ACC112 (cell line): ENCODE measurements at regions not wholly inside any gene's neighbourhood (a gene's known extent, or its start where the extent isn't known, plus 50 kb on each side); places are given as distances from the start of the nearest gene placed in this dataset.

Experiments used
- H2AFZ ChIP-seq: fragments of 200-600 bp; sonication (generic); one replicate; pipeline ENCODE4 v1.6.0; 2017; ENCODE audit warnings: antibody characterized with exemption, low read length; ENCODE audit not compliant: unreplicated experiment
- H3K27ac ChIP-seq: fragments of 200-600 bp; sonication (generic); 2 replicates; pipeline ENCODE4 v1.5.1; 2014; ENCODE audit warnings: low read depth, mild to moderate bottlenecking, antibody characterized with exemption, low read length, moderate library complexity
- H3K27me3 ChIP-seq: fragments of 200-600 bp; sonication (generic); 2 replicates; pipeline ENCODE4 v1.6.1; 2014; ENCODE audit warnings: mild to moderate bottlenecking, antibody characterized with exemption, low read length, moderate library complexity, mixed read lengths; ENCODE audit not compliant: insufficient read depth
- H3K36me3 ChIP-seq: fragments of 200-600 bp; sonication (generic); 2 replicates; pipeline ENCODE4 v1.6.1; 2016; ENCODE audit warnings: mild to moderate bottlenecking, antibody characterized with exemption, low read length, moderate library complexity, mixed read lengths; ENCODE audit not compliant: insufficient read depth
- H3K4me1 ChIP-seq: fragments of 200-600 bp; sonication (generic); one replicate; pipeline ENCODE4 v1.6.1; 2016; ENCODE audit warnings: low read length, mixed read lengths; ENCODE audit not compliant: insufficient read depth, unreplicated experiment, control insufficient read depth
- H3K4me3 ChIP-seq: fragments of 200-600 bp; sonication (generic); 2 replicates; pipeline ENCODE4 v1.5.1; 2014; ENCODE audit warnings: mild to moderate bottlenecking, low read depth, low read length
- H3K79me2 ChIP-seq: fragments of 200-600 bp; sonication (generic); one replicate; pipeline ENCODE4 v1.6.0; 2016; ENCODE audit warnings: low read length; ENCODE audit not compliant: control insufficient read depth, unreplicated experiment, insufficient read depth

- Histone ChIP-seq H3K4me3 (no peak overlapping the region), H3K79me2 (no peaks in the 10 kb centered on the region), H3K27ac (no peak overlapping the region), H3K36me3 (no peaks in the 10 kb centered on the region), H3K4me1 (no peaks in the 10 kb centered on the region), H2AFZ (no peak overlapping the region), H3K27me3 (no peaks in the 10 kb centered on the region)
Measured at GRCh38 chr1:208603721-208604120, 359.5 kb upstream of the PLXNA2 start.

DNA sequence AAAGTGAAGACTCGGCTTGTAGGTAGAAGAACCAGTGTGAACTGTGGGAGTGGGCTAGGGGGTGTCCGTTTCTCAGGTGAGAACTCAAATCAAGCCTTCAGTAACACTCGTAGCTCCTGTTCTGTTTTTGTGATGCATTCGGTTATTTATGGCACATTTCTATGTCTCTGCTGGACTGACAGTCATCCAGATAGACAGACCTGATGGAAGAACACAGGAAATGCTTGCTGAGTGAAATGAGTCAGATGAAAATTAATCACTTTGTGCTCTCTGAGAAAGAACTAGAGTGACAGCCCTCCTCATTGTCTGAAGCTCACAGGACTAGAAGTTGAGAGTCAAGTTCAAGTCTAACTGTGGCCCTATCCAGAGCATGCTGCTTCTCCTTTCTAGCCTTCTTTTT, 360.1 kb upstream of the PLXNA2 start:
- Histone ChIP-seq H3K4me3 (no peak overlapping the region), H3K4me1 (no peaks in the 10 kb centered on the region), H3K36me3 (no peaks in the 10 kb centered on the region), H3K27ac (no peak overlapping the region), H2AFZ (no peak overlapping the region), H3K27me3 (no peaks in the 10 kb centered on the region), H3K79me2 (no peaks in the 10 kb centered on the region)

GRCh38 chr1:208606959-208607358, 362.8 kb upstream of the PLXNA2 start:
- H2AFZ ChIP-seq = no peak overlapping the region
- H3K36me3 ChIP-seq = no peaks in the 10 kb centered on the region
- H3K27me3 ChIP-seq = no peaks in the 10 kb centered on the region
- H3K4me3 ChIP-seq = no peak overlapping the region
- no peaks in the 10 kb centered on the region for H3K4me1 ChIP-seq
- H3K79me2 ChIP-seq = no peaks in the 10 kb centered on the region
- no peak overlapping the region for H3K27ac ChIP-seq

DNA sequence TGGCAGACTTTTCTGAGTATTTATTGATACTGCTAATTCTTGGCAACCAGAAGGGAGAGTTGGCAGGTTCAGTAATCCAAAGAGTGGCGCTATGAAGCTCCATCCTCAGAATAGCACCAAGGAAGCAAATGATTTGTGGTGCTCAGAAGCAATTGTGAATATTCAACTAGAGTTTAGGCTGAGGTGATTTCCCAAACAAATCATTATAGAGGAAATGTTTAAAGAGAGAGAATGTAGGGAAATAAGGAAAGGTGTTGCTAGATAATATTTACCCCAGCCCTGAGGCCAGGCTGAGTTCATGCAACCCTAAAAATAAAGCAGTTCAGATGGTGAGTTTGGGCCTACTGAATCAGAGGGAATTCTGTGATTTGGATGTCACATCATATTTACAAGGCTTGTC, 363.4 kb upstream of the PLXNA2 start:
- no peaks in the 10 kb centered on the region for H3K79me2 ChIP-seq
- no peaks in the 10 kb centered on the region for H3K4me1 ChIP-seq
- no peak overlapping the region for H3K27ac ChIP-seq
- no peaks in the 10 kb centered on the region for H3K36me3 ChIP-seq
- H3K4me3 ChIP-seq = no peak overlapping the region
- no peak overlapping the region for H2AFZ ChIP-seq
- H3K27me3 ChIP-seq = no peaks in the 10 kb centered on the region

DNA sequence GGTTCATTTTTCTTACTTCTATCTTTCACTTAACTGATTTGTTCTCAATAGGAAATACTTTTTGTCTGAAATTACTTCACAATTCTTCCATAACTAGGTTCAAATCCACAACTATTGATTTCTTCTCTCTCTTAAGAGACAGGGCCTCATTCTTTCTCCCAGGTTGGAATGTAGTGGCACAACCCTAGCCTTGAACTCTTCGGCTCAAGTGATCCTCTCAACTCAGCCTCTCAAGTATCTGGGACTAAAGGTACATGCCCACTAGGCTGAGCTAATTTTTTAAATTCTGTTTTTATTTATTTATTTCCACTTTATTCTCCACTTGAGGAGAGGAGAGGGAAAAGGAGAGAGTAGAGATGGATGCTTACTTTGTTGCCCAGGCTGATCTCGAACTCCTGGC, 370.4 kb upstream of the PLXNA2 start:
- Histone ChIP-seq H2AFZ (no peak overlapping the region), H3K27me3 (no peaks in the 10 kb centered on the region), H3K27ac (no peak overlapping the region), H3K36me3 (no peaks in the 10 kb centered on the region), H3K4me1 (no peaks in the 10 kb centered on the region), H3K4me3 (no peak overlapping the region), H3K79me2 (no peaks in the 10 kb centered on the region)

GRCh38 chr1:208615371-208615770, 371.2 kb upstream of the PLXNA2 start:
- H3K4me3 ChIP-seq = no peak overlapping the region
- no peaks in the 10 kb centered on the region for H3K4me1 ChIP-seq
- H3K36me3 ChIP-seq = no peaks in the 10 kb centered on the region
- no peak overlapping the region for H3K27ac ChIP-seq
- no peaks in the 10 kb centered on the region for H3K27me3 ChIP-seq
- no peaks in the 10 kb centered on the region for H3K79me2 ChIP-seq
- no peak overlapping the region for H2AFZ ChIP-seq

GRCh38 chr1:208616776-208617175, 372.6 kb upstream of the PLXNA2 start:
- no peak overlapping the region for H3K4me3 ChIP-seq
- H3K4me1 ChIP-seq = no peaks in the 10 kb centered on the region
- H3K36me3 ChIP-seq = no peaks in the 10 kb centered on the region
- H2AFZ ChIP-seq = no peak overlapping the region
- H3K27ac ChIP-seq = no peak overlapping the region
- H3K27me3 ChIP-seq = no peaks in the 10 kb centered on the region
- no peaks in the 10 kb centered on the region for H3K79me2 ChIP-seq

DNA sequence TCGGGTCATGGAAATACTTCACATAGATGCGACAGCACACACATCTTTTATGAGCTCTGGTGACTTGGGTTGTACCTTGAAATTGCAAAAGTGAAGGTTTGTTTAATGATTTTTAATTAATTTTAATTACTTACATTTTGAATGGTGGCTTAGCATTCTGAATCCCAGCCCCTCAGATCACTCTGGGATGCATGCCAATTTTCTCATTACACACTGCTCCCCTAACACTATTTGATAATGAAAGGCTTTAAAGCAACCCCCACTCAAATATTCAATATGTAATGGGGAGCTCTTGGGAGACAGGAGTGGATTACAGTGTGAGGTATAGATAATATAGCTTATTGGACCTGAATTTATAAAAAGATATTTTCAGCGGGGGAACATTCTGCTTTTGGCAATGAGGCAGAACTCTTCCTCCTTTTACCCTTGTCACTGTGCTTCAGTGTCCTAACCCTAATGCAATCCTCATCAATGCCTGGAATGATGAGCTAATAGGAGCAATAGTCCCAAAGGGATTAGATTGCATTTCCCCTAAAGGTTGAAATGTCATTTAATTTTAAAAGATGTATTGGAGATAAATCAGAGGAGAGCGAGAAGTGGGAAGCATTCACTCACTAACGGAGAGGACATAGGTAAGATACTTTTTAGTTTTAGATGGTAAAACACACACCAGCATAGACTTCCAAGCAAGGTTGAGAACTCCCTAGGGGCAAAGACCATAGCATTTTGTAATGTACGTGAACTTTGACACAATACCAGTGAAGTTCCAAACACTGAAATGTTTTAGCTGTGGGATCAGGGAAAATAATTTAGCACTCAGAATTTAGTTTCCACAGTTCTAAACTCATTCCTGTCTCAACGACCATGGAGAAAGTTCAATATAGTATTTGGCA, 384.1 kb upstream of the PLXNA2 start:
- Histone ChIP-seq H3K27me3 (no peaks in the 10 kb centered on the region), H3K36me3 (no peaks in the 10 kb centered on the region), H3K27ac (no peak overlapping the region), H2AFZ (no peak overlapping the region), H3K4me1 (no peaks in the 10 kb centered on the region), H3K4me3 (no peak overlapping the region), H3K79me2 (no peaks in the 10 kb centered on the region)

DNA sequence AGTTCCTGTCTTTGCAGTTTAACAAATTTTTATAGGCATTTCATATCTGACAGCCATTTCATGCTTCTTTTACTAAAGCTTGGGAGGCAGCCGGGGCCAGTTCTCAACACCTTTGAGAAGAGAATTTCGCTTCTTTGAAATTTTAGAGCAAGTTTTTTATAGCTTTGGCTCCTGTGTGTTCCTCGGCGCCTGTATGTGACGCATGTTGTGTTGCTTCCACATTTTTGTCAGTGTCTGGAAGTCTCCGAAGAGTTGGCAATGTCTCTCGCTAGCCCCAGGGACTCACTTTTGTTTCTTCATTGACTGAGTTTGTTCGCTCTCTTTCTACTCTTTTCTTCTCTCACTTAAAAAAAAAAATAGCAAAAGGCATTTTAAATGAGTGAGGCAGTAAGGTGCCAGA, 386.9 kb upstream of the PLXNA2 start:
- Histone ChIP-seq H3K4me3 (no peak overlapping the region), H3K27me3 (no peaks in the 10 kb centered on the region), H2AFZ (no peak overlapping the region), H3K79me2 (no peaks in the 10 kb centered on the region), H3K27ac (no peak overlapping the region), H3K36me3 (no peaks in the 10 kb centered on the region), H3K4me1 (no peaks in the 10 kb centered on the region)

- no peaks in the 10 kb centered on the region for H3K79me2 ChIP-seq
- no peaks in the 10 kb centered on the region for H3K36me3 ChIP-seq
- H3K4me1 ChIP-seq = no peaks in the 10 kb centered on the region
- H3K27ac ChIP-seq = no peak overlapping the region
- no peak overlapping the region for H3K4me3 ChIP-seq
- no peaks in the 10 kb centered on the region for H3K27me3 ChIP-seq
- no peak overlapping the region for H2AFZ ChIP-seq
Measured at GRCh38 chr1:208631506-208631905, 387.3 kb upstream of the PLXNA2 start.

DNA sequence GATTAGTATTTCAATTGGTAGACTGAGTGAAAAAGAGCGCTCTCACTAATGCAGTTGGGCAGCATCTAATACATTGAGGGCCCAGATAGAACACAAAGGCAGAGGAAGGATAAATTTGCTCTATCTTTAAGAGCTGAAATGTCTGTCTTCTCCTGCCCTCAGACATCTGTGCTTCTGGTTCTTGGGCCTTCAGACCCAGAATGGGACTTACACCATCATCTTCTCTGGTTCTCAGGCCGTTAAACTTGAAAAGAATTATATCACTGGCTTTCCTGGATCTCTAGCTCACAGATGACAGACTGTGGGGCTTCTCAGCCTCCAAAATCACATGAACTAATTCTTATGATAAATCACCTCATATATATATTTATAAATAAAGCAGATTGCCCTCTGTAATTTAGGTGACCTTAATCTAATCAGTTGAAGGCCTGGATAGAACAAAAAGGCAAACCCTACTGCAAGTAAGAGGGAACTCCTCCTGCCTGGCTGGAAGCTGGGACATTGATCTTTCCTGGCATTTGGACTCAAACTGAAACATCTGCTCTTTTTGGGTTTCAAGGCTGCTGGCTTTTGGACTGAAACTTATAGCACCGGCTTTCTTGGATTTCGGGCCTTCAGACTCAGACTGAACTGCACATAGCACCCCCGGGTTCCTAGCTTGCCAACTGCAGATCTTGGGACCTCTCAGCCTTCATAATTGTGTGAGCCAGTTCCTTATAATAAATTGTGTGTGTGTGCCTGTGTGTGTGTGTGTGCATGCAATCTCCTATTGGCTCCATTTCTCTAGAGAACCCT, 390.4 kb upstream of the PLXNA2 start:
- Histone ChIP-seq H3K79me2 (no peaks in the 10 kb centered on the region), H3K27ac (no peak overlapping the region), H3K4me1 (no peaks in the 10 kb centered on the region), H2AFZ (no peak overlapping the region), H3K4me3 (no peak overlapping the region), H3K27me3 (no peaks in the 10 kb centered on the region), H3K36me3 (no peaks in the 10 kb centered on the region)
